ENCODE measurements at regions not wholly inside any gene's neighbourhood (a gene's known extent, or its start where the extent isn't known, plus 50 kb on each side); places are given as distances from the start of the nearest gene placed in this dataset.

- no peak for TF ChIP-seq POLR2A (IDR thresholded peaks at IDR 0.05; ENCODE audit: low read length)
- TF ChIP-seq GATA1 (IDR thresholded peaks at IDR 0.05; ENCODE audit: low read depth, low read length), result no peak
Observed at GRCh38 chr2:75326645-75327044, 127.3 kb upstream of the TACR1 start.

Measured in erythroblast (primary cell).